Heart left ventricle (tissue), 16 donors: ENCODE measurements at regions not wholly inside any gene's neighbourhood (a gene's known extent, or its start where the extent isn't known, plus 50 kb on each side); places are given as distances from the start of the nearest gene placed in this dataset.

Source experiments
- ATAC-seq, 4 donors: fragments of 200-7000 bp; cut with Tn5 transposase; one replicate each; pipeline ENCODE4 v1.9.1; 2020 to 2022; ENCODE audit warnings: moderate library complexity in 4 of 4, mild to moderate bottlenecking in 3 of 4, moderate number of reproducible peaks in 1 of 4
- DNase-seq, 5 donors: peaks; one replicate each; pipeline ENCODE4 v3.0.0-alpha.2; 2020
- H3K27ac ChIP-seq, 12 donors: fragments of 200-600 bp; sonication (generic) in 4 of 12; one replicate each; pipeline versions ENCODE4 v1.5.0 to v1.8.0; 2016 to 2022; ENCODE audit warnings: mild to moderate bottlenecking in 2 of 12
- H3K27me3 ChIP-seq, 9 donors: fragments of 200-600 bp; sonication (generic) in 2 of 9; one replicate each; pipeline versions ENCODE4 v1.5.1 to v1.8.0; 2016 to 2022; ENCODE audit warnings: mild to moderate bottlenecking in 3 of 9
- H3K36me3 ChIP-seq, 9 donors: fragments of 200-600 bp; sonication (generic) in 2 of 9; one replicate each; pipeline versions ENCODE4 v1.5.0 to v1.8.0; 2018 to 2022; ENCODE audit warnings: mild to moderate bottlenecking in 2 of 9
- H3K4me1 ChIP-seq, 12 donors: fragments of 200-600 bp; sonication (generic) in 4 of 12; one replicate each; pipeline versions ENCODE4 v1.5.0 to v1.8.0; 2016 to 2022; ENCODE audit warnings: mild to moderate bottlenecking in 3 of 12
- H3K4me3 ChIP-seq, 12 donors: fragments of 200-600 bp; sonication (generic) in 4 of 12; one replicate each; pipeline versions ENCODE4 v1.5.0 to v1.8.0; 2017 to 2022; ENCODE audit warnings: mild to moderate bottlenecking in 9 of 12, moderate library complexity in 4 of 12
- H3K9me3 ChIP-seq, 12 donors: fragments of 200-600 bp; sonication (generic) in 4 of 12; one replicate each; pipeline versions ENCODE4 v1.5.0 to v1.8.0; 2016 to 2022; ENCODE audit warnings: mild to moderate bottlenecking in 1 of 12
- CTCF ChIP-seq, 12 donors: fragments of 200-600 bp; sonication (generic) in 4 of 12; IDR thresholded peaks; one replicate each; pipeline versions ENCODE4 v1.5.0 to v1.8.0; 2018 to 2022; ENCODE audit warnings: antibody characterized with exemption in 12 of 12, mild to moderate bottlenecking in 5 of 12
- POLR2A ChIP-seq, 2 donors: fragments of 450-650 bp; IDR thresholded peaks; one replicate each; pipeline ENCODE4 v1.6.1; 2017; ENCODE audit warnings: antibody characterized with exemption in 2 of 2, mild to moderate bottlenecking in 2 of 2, moderate library complexity in 2 of 2
- WGBS, 4 donors: extraction: QIAGEN DNeasy Blood & Tissue Kit in 2 of 4; methylation state at CpG; one replicate each; pipeline versions ENCODE4 v1.1.5 to v1.1.7; 2013 to 2018; 5-methylcytosine and 5-hydroxymethylcytosine counted together
- intact Hi-C, 10 donors: fragments of 100-400 bp; cut with DNase I; formaldehyde crosslinking; loops; one replicate each; pipeline versions ENCODE4 v1.11.1 to v1.14.2; 2022
- donor health status: ischemic (EF 13 %, LVEDD 7.1; RV severe dilation, severe dysfunction).
- donor health status: healthy with polysubstance abuse.
- donor health status: DM: no; HTN: yes; CAD: no.
- donor health status: DM: no; HTN: no; CAD: no.
- donor health status: ischemic (EF 25% LVEDD 6.9; RV normal size, moderate dysfunction).
- donor health status: ischemic (EF 25% LVEDD 5.7; RV mildly dilated, moderate dysfunction).
- donor health status: healthy.
- donor health status: DM: yes; HTN: yes; CAD: no.
- donor health status: ischemic (EF 35%, LVEDD 5.7; RV mildly dilated, moderate dysfunction).
- donor health status: nonischemic (EF 11% LVEDD 7.7; RV severe dilation, severe dysfunction).
- donor health status: DM: yes; HTN: yes; CAD: no.
- donor health status: PGD.
- donor health status: ischemic (EF 29% LVEDD 5.4; RV normal size, mild dysfunction).
- donor health status: nonischemic (EF 23%, LVEDD 6.1; RV moderate dilation, normal function).

GRCh38 chr19:46955813-46956371, 63.7 kb upstream of the NPAS1 start:
- 80 to 90% (median 84%) methylated on average over 6 of the region's 6 CpGs for whole genome bisulfite sequencing, 4 donors
- H3K4me1 ChIP-seq = peaks cover under 1 to 67% (median 32%) of the 10 kb centered on the region in 12 donors
- H3K27ac ChIP-seq = peak overlapping the region in 2 of 12 donors; percentile 33 to 87

GRCh38 chr19:46958532-46958931, 61.1 kb upstream of the NPAS1 start:
- 50 to 62% (median 60%) methylated on average over 6 of the region's 6 CpGs for WGBS, 4 donors
- H3K27ac ChIP-seq = no peak overlapping the region
- no peak for DNase-seq
- intact Hi-C loops = no loop called here
- no peaks in the 10 kb centered on the region for H3K27me3 ChIP-seq
- peaks cover 0 to 57% (median 30%) of the 10 kb centered on the region in 12 donors for H3K4me1 ChIP-seq
- TF ChIP-seq POLR2A (IDR thresholded peaks at IDR 0.05) (no peak), CTCF (IDR thresholded peaks at IDR 0.05) (no peak)
- no peaks in the 10 kb centered on the region for H3K9me3 ChIP-seq
- no peaks in the 10 kb centered on the region for H3K36me3 ChIP-seq
- ATAC-seq = peak in 1 of 4 donors; percentile 25
- no peak overlapping the region for H3K4me3 ChIP-seq

More at GRCh38 chr19:46955813-46956371, 63.7 kb upstream of the NPAS1 start:
- H3K36me3 ChIP-seq = no peaks in the 10 kb centered on the region
- DNase-seq (no peak), ATAC-seq (no peak)
- intact Hi-C loops = no loop called here
- H3K9me3 ChIP-seq = no peaks in the 10 kb centered on the region
- H3K4me3 ChIP-seq = peak overlapping the region in 1 of 12 donors; percentile 47
- TF ChIP-seq CTCF (IDR thresholded peaks at IDR 0.05) (no peak), POLR2A (IDR thresholded peaks at IDR 0.05) (no peak)
- no peaks in the 10 kb centered on the region for H3K27me3 ChIP-seq

- H3K27ac ChIP-seq = no peak overlapping the region
- WGBS, 4 donors = 95 to 99% (median 97%) methylated on average over 5 of the region's 5 CpGs
- no peak for DNase-seq
- H3K9me3 ChIP-seq = no peaks in the 10 kb centered on the region
- H3K4me1 ChIP-seq = peaks cover 0 to 49% (median 26%) of the 10 kb centered on the region in 12 donors
- no peak overlapping the region for H3K4me3 ChIP-seq
- intact Hi-C loops = no loop called here
- no peaks in the 10 kb centered on the region for H3K27me3 ChIP-seq
- TF ChIP-seq POLR2A (IDR thresholded peaks at IDR 0.05) (no peak), CTCF (IDR thresholded peaks at IDR 0.05) (no peak)
- ATAC-seq = no peak
- H3K36me3 ChIP-seq = no peaks in the 10 kb centered on the region
Measured at GRCh38 chr19:46959894-46960556, 59.6 kb upstream of the NPAS1 start.

GRCh38 chr19:46962030-46962570, 57.5 kb upstream of the NPAS1 start:
- ATAC-seq (peak in 2 of 4 donors; percentile 30 to 33), DNase-seq (no peak)
- 65 to 81% (median 72%) methylated on average over 2 of the region's 2 CpGs for WGBS, 4 donors
- no peaks in the 10 kb centered on the region for H3K9me3 ChIP-seq
- TF ChIP-seq POLR2A (IDR thresholded peaks at IDR 0.05) (no peak), CTCF (IDR thresholded peaks at IDR 0.05) (no peak)
- intact Hi-C loops = no loop called here
- H3K4me1 ChIP-seq = peaks cover 0 to 39% (median 20%) of the 10 kb centered on the region in 12 donors
- H3K27ac ChIP-seq = peak overlapping the region in 3 of 12 donors; percentile 22 to 28 (median 28)
- peaks cover 0 to 4% (median 0%) of the 10 kb centered on the region in 9 donors for H3K36me3 ChIP-seq
- H3K27me3 ChIP-seq = no peaks in the 10 kb centered on the region
- H3K4me3 ChIP-seq = no peak overlapping the region
